ENCODE measurements at regions not wholly inside any gene's neighbourhood (a gene's known extent, or its start where the extent isn't known, plus 50 kb on each side); places are given as distances from the start of the nearest gene placed in this dataset.

- H3K4me3 ChIP-seq (ENCODE audit: low read depth, low read length), result no peak overlapping the region
- no peaks in the 10 kb centered on the region for H3K36me3 ChIP-seq (ENCODE audit: control insufficient read depth, insufficient read depth, low read length)
- H3K27me3 ChIP-seq (ENCODE audit: control insufficient read depth, insufficient read depth, low read length), result no peaks in the 10 kb centered on the region
- DNase-seq (ENCODE audit: low read depth), result peak; percentile 23
- TF ChIP-seq CTCF (IDR thresholded peaks at IDR 0.05; ENCODE audit: insufficient read depth, low read length, poor library complexity, severe bottlenecking), result no peak
Observed at GRCh38 chr5:105885266-105885665, 1785.5 kb downstream of the EFNA5 start.

- DNase-seq (ENCODE audit: low read depth), result peak; percentile 5
- TF ChIP-seq CTCF (IDR thresholded peaks at IDR 0.05; ENCODE audit: insufficient read depth, low read length, poor library complexity, severe bottlenecking), result no peak
- H3K4me3 ChIP-seq (ENCODE audit: low read depth, low read length), result no peak overlapping the region
- H3K36me3 ChIP-seq (ENCODE audit: control insufficient read depth, insufficient read depth, low read length), result no peaks in the 10 kb centered on the region
- H3K27me3 ChIP-seq (ENCODE audit: control insufficient read depth, insufficient read depth, low read length), result no peaks in the 10 kb centered on the region
Observed at GRCh38 chr5:105882956-105883481, 1787.7 kb downstream of the EFNA5 start.

GRCh38 chr5:105878402-105878801, 1792.3 kb downstream of the EFNA5 start:
- H3K27me3 ChIP-seq (ENCODE audit: control insufficient read depth, insufficient read depth, low read length), result no peaks in the 10 kb centered on the region
- no peaks in the 10 kb centered on the region for H3K36me3 ChIP-seq (ENCODE audit: control insufficient read depth, insufficient read depth, low read length)
- no peak for TF ChIP-seq CTCF (IDR thresholded peaks at IDR 0.05; ENCODE audit: insufficient read depth, low read length, poor library complexity, severe bottlenecking)
- no peak overlapping the region for H3K4me3 ChIP-seq (ENCODE audit: low read depth, low read length)
- no peak for DNase-seq (ENCODE audit: low read depth)

- no peak for DNase-seq (ENCODE audit: low read depth)
- no peaks in the 10 kb centered on the region for H3K27me3 ChIP-seq (ENCODE audit: control insufficient read depth, insufficient read depth, low read length)
- TF ChIP-seq CTCF (IDR thresholded peaks at IDR 0.05; ENCODE audit: insufficient read depth, low read length, poor library complexity, severe bottlenecking), result no peak
- no peaks in the 10 kb centered on the region for H3K36me3 ChIP-seq (ENCODE audit: control insufficient read depth, insufficient read depth, low read length)
- no peak overlapping the region for H3K4me3 ChIP-seq (ENCODE audit: low read depth, low read length)
Observed at GRCh38 chr5:105877592-105877991, 1793.1 kb downstream of the EFNA5 start.

- DNase-seq (ENCODE audit: low read depth), result no peak
- Histone ChIP-seq H3K27me3 (ENCODE audit: control insufficient read depth, insufficient read depth, low read length) (no peaks in the 10 kb centered on the region), H3K4me3 (ENCODE audit: low read depth, low read length) (no peak overlapping the region), H3K36me3 (ENCODE audit: control insufficient read depth, insufficient read depth, low read length) (no peaks in the 10 kb centered on the region)
- TF ChIP-seq CTCF (IDR thresholded peaks at IDR 0.05; ENCODE audit: insufficient read depth, low read length, poor library complexity, severe bottlenecking), result no peak
Observed at GRCh38 chr5:105874316-105874715, 1796.4 kb downstream of the EFNA5 start.

- Histone ChIP-seq H3K27me3 (ENCODE audit: control insufficient read depth, insufficient read depth, low read length) (no peaks in the 10 kb centered on the region), H3K36me3 (ENCODE audit: control insufficient read depth, insufficient read depth, low read length) (no peaks in the 10 kb centered on the region), H3K4me3 (ENCODE audit: low read depth, low read length) (no peak overlapping the region)
- TF ChIP-seq CTCF (IDR thresholded peaks at IDR 0.05; ENCODE audit: insufficient read depth, low read length, poor library complexity, severe bottlenecking), result no peak
- DNase-seq (ENCODE audit: low read depth), result no peak
Observed at GRCh38 chr5:105872569-105873270, 1798.0 kb downstream of the EFNA5 start.
